SKM-1 treated with dmso at 0.1 percent for 144 hours (cell line): ENCODE measurements at regions not wholly inside any gene's neighbourhood (a gene's known extent, or its start where the extent isn't known, plus 50 kb on each side); places are given as distances from the start of the nearest gene placed in this dataset.

Experiments used
- DNase-seq: peaks from one replicate; lab custom pipeline; 2025; ENCODE audit not compliant: unreplicated experiment; lab: John Stamatoyannopoulos, UW

- DNase-seq = no peak
These were observed 182.2 kb downstream of the NOC3L start for GRCh38 chr10:94180576-94180975.

DNA sequence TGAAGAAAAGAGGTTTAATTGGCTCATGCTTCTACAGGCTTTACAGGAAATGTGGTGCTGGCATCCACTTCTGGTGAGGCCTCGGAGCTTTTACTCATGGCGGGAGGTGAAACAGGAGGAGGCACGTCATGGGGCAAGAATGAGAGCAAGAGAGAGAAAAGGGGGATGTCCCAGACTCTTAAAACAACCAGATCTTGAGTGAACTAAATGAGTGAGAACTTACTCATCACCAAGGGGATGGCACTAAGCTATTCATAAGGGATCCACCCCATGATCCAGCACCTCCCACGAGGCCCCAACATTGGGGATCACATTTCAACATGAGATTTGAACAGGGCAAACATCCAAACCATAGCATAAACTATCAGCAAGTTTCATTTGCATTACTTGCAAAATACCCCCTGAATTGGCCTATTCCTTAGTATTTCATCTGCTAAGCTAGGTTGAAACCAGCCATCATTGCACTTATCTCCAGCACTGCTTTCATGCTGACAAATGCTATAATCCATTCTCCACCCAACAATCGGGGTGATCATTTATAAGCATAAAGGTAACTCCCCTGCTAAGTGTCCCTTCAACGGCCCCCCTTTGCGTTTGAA lies 179.0 kb downstream of the NOC3L start:
- DNase-seq = no peak

DNA sequence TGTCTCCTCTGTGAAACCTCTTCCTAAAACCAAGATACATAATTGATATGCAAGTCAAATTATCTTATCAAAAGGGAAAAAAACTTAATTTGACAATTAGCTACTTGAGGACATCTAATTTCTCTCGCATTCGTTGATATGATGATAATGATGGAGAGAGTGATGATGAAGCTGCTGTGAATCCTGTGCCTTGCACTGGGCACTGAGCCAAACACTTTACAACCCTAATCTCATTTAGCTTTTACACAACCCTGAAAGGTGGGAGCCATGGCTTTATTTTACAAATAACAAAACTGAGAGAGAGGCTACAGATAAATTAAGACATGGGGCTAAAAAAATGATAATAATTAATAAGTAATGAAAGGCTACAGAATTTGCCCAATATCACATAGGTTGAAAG lies 176.0 kb downstream of the NOC3L start:
- no peak for DNase-seq

GRCh38 chr10:94192333-94192732 lies 170.4 kb downstream of the NOC3L start:
- DNase-seq = no peak

DNA sequence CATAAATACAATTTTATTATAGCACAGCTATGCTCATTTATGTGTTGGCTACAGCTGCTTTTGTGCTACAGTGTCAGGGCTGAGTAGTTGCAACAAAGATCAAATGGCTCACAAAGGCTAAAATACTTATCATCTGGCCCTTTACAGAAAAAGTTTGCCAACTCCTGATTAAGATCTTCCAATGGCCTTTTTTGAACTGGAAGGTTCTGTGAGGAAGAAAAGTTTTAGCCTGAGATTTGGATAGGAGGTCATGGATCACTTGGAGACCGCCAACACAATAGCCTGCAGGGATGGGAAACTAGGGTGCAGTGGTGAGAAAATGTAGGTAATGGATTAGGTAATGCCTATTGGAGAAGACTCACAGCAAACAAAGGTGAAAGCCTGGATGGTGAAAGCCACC lies 169.8 kb downstream of the NOC3L start:
- no peak for DNase-seq

- no peak for DNase-seq
These were observed 169.2 kb downstream of the NOC3L start for GRCh38 chr10:94193466-94193924.

GRCh38 chr10:94194256-94194655 lies 168.5 kb downstream of the NOC3L start:
- DNase-seq = no peak

GRCh38 chr10:94197241-94197640 lies 165.5 kb downstream of the NOC3L start:
- no peak for DNase-seq

DNA sequence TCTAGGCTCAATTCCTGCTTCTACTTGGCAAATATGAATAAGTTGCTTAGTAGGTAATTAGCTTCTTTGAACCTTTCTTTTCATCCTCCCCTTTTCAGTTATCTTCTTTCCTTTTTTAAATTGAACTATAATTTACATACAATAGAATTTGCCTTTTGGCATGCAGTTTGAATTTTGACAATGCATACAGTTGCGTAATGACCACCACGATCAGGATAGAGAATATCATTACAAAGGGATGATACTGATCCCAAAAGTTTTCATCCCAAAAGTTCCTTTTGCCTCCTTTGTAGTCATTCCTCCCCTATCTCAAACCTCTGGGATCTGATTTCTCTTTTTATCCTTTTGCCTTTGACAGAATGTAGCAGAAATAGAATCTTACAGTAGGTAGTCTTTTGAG lies 164.4 kb downstream of the NOC3L start:
- DNase-seq = no peak

DNA sequence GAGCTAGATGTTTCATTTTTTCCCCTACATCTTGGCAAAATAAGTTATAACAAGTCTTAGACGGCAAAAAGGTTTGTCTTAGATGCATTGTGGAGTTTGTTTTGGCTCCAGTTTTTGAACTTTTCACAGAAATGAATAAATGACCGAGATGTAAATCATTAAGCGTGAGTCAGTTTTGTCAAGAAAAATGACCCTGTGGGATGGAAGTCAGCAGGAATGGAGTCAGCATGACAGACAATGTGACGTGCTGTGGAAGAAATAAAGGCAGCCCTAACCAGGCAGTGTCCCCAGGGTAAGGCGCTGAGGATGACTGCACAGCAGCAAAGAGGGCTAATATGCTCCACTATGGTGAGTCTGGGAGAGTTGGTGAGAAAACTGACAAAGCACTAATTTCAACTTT lies 163.2 kb downstream of the NOC3L start:
- no peak for DNase-seq

DNA sequence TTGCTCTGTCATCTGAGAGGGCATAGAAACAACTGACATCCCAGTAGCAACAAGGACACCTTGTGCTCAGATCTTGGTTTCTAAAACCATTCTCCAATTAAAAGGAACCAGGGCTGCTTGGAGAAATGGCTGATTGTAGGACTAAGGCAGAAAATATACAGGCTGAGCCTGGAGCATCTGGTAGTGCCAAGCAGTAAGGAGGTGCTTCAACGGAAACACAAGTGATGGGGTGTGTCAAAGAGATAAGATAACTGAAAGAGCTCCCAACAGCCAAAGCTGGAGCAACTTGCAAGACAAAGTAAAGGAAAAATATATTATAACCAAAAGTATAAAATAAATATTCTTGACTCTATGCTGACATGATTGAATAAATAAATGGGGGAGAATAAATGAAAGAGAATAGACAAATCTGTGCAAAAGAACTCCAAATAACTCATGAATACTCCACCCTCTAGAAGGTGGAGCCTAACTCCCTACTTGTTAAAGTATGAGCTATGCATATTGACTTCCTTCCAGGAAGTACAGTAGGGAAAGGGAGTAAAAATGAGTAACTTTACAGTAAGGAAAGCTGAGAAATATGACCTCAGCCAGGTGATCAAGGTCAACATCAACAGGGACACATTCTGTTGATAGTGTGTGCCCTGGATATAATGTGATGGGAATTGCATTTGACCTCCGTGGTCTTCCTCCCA lies 162.4 kb downstream of the NOC3L start:
- DNase-seq = no peak

- no peak for DNase-seq
These were observed 157.3 kb downstream of the NOC3L start for GRCh38 chr10:94205396-94205831.

DNA sequence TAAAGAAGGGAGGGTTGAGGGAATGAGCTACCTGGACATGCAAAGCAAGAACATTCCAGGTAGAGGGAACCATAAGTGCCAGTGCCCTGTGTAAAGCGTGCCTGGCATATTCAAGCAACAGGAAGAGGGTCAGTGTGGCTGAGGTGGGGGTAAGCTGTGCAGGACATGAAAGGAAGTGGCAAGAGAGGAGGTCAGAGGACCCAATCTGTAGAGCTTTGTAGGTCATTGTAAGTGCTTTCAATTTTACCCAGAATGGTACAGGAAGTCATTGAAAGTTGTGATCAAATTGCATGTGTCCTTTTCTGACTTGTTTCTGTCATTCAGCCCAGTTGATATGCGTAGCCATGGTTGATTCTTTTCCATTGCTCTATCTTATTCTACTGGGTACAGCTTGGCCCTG lies 156.6 kb downstream of the NOC3L start:
- no peak for DNase-seq

GRCh38 chr10:94208315-94208714 lies 154.4 kb downstream of the NOC3L start:
- no peak for DNase-seq

DNA sequence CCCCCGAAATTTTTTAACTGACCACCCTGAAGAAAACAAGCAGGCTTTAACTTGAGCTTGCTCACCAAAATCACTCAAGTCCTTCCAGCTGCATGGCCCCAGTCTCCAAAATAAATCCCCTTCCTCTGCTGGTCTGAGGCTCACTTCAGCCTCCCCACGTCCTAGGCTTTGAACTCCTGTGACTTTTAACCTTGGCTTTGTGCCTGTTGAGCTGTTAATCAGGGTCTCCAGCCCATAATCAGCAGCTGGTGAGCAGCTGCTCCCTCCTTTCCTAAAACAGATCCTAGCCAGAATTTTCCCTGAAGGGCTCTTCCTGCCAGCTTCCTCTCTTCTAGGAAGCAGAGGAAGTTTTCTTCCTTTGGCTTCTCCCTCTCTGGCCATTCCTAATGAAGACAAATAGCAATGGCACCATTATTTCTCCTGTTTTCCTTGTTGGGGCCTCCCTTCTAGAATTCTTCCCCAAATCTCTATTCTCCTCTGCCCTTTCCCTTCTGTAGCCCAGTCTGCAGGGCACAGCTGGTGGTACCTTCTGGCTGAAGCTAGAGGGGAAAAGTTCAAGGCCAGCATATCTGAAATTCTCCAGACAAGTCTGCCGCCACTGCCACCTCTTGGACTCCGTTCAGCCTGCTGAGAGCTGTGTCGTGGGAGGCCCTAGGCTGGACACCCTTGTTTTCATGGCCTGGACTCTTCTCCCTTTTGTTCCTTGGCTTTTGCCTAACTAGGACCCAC lies 152.1 kb downstream of the NOC3L start:
- DNase-seq = no peak

- no peak for DNase-seq
These were observed 151.6 kb downstream of the NOC3L start for GRCh38 chr10:94211169-94211510.

GRCh38 chr10:94213001-94213530 lies 149.7 kb downstream of the NOC3L start:
- DNase-seq = no peak

GRCh38 chr10:94213980-94214379 lies 148.8 kb downstream of the NOC3L start:
- no peak for DNase-seq

DNA sequence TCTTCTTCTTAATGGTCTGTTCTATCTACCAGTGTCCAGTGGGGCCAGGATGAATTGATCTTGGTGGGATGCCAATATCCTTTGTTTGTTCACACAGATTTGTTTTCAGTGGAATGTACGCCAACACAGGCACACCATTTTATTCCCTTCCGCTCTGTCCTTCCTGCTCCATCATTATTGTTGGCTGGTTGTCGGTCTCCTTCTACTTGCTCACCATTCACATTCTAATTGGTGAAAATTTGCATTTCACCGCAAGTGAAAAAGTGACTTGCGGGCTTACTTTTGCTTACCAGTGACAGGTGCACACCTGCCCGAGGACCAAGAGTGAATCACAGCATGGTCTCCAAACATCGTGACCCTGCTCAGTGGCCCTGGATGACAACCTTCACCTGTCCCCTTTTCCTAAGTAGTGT lies 148.3 kb downstream of the NOC3L start:
- no peak for DNase-seq

DNA sequence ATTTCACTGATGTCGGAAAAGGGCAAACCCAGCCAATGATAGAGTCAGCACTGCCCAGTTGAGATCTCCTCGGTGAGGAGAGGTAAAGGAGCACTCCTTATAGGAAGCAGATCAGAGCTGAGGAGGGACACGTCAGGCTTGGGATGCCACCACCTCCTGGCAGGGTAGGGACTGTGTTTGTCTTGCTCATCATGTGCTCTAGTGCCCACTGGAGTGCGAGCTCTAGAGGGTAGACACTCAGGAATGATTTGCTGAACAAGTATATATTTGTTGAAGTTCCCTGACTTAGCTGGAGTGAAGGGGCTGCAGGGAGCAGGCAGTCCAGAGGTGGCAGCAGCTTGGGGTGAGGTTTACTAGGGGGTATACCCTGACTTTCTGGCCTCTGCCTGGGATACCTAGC lies 146.5 kb downstream of the NOC3L start:
- DNase-seq = no peak

DNA sequence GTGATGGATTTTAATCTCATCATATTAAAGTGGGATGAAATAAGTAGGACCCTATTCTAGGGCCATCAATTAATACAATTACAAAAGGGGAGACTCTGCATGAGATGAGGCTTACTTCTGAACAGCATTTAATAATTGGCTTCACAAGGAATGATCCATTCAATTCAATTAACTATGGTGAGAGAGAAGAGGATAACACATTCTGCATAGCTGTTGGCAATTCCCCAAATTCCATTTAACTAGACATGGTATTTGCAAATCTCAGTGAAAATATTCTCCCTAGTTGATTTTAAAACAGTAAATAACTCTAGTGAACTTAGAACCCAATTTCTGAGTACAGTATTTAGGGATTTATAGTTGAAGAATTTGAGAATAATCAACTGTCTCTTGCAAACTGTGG lies 145.3 kb downstream of the NOC3L start:
- no peak for DNase-seq
